GM12874 (cell line): ENCODE measurements at regions not wholly inside any gene's neighbourhood (a gene's known extent, or its start where the extent isn't known, plus 50 kb on each side); places are given as distances from the start of the nearest gene placed in this dataset.

Experiments used
- TF ChIP-seq, protein P1 (sequence below): IDR thresholded peaks from 2 replicates; pipeline ENCODE4 v1.5.1; 2011; ENCODE audit warnings: low read depth, mild to moderate bottlenecking, control low read depth, low read length, moderate library complexity; ENCODE audit not compliant: insufficient read depth

DNA sequence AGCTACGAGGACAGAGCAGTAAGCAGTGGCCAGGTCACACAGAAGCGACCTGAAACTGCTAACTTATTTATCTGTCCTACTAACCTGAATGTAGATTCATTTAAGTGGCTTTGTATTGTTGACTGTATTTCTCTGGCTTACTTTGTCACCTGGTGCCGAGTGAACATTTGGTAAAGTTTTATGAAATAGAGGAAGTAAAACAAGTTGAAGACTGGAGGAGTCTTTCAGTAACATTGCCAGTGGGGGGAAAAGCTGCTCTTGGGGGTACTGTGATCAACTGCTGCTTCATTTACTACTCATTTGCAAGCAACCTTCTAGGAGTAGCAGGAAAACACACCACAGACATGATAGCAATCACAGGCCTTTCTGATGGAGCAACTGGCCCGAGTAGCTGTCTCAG is 615.0 kb downstream of the FGF9 start:
- TF ChIP-seq, protein P1, sequence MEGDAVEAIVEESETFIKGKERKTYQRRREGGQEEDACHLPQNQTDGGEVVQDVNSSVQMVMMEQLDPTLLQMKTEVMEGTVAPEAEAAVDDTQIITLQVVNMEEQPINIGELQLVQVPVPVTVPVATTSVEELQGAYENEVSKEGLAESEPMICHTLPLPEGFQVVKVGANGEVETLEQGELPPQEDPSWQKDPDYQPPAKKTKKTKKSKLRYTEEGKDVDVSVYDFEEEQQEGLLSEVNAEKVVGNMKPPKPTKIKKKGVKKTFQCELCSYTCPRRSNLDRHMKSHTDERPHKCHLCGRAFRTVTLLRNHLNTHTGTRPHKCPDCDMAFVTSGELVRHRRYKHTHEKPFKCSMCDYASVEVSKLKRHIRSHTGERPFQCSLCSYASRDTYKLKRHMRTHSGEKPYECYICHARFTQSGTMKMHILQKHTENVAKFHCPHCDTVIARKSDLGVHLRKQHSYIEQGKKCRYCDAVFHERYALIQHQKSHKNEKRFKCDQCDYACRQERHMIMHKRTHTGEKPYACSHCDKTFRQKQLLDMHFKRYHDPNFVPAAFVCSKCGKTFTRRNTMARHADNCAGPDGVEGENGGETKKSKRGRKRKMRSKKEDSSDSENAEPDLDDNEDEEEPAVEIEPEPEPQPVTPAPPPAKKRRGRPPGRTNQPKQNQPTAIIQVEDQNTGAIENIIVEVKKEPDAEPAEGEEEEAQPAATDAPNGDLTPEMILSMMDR = no peak

DNA sequence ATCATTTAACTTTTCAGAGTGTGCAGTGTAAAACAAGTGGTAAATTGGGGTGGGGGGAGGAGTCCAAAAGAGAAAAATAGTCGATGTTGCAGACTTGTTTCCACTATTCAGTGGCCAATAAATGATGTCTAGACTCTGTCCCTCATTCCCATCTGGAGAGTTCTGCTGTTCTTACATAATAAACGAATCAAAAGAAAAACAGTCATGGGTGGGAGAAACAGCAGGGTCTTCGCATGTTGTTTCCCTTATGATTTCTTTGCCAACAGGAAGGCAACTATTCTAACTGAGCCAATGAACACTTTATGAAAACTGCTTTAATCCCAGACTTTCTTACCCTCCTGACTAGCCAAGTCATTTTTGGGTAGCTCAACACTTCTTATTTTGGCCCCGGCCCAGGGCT is 615.5 kb downstream of the FGF9 start:
- TF ChIP-seq, protein P1 = no peak

DNA sequence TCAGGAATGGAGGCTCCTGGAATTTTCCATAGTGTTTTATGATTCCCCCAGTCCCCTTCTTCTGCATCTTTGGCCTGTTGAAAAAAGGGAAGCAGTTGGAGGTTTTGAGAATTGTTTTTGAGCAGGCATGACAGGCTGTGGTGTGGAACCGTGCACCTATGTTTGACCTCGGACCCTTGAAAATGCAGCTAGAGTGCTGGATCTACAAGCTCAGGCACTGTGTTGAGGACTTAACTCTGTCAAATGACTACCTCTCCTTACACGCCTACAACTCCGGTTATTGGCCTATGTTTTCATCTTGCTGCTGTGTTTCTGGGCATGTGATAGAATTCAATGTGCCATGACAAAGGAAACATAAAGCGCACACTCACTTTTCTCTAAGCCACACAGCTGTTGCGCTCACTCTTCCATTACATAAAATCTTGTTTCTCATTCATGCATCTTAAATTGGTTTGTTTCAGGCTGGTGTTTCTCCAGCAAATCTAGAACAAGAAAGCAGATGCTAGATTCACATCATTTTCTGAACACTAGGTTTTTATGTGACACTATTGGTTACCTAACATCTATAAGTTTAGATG is 616.6 kb downstream of the FGF9 start:
- TF ChIP-seq, protein P1 = no peak

DNA sequence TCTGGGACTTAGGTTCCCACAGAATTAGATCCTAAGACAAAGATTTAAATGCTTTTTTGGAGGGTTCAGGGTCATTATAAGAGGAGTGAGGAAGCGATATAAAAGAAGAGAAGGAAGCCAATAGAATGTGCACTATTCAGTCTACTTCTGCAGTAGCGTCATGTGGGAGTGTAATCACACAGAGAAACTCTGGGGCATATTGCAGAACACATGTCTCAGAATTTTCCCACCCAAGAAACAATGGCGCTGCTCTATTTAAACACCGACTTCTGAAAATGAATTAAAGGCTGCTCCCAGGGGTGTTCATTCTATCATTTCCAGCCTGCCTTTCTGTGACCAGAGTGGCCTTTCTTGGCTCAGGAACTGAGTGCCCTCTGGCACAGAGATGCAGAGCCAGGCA is 617.6 kb downstream of the FGF9 start:
- TF ChIP-seq, protein P1 = no peak

DNA sequence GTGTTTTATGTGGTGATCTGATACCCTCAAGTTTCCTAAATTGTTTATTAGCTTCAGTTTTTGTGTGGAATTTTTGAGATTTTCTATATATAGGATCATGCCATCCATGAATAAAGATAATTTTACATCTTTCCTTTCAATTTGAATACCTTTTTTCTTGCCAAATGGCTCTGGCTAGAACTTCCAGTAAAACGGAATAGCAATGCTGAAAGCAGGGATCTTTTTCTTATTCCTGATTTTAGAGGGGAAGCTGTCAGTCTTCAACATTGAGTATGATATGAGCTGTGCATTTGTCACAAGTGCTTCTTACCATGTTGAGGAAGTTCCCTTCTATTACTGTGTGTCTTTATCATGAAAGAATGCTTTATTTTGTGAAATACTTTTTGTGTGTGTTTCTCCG is 618.8 kb downstream of the FGF9 start:
- TF ChIP-seq, protein P1 = no peak

DNA sequence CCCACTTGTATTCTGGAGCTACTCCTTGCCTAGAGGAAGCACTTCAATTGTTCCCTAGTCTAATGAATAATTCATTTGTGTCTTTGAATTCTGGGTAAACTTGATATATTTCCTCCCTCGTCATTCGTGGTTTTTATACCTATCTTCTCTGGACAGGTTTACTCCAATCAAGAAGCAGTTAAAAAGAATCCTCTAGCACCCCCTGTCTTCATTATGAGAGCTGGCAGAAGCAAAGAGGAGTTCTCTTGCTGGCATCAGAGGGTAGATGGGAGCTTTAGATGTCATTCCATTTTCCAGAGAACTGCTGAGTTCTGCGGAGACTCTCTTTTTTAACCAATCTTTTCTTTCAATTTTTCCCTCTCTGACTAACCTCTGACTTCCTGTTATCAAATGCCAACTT is 627.7 kb downstream of the FGF9 start:
- TF ChIP-seq, protein P1 = no peak

DNA sequence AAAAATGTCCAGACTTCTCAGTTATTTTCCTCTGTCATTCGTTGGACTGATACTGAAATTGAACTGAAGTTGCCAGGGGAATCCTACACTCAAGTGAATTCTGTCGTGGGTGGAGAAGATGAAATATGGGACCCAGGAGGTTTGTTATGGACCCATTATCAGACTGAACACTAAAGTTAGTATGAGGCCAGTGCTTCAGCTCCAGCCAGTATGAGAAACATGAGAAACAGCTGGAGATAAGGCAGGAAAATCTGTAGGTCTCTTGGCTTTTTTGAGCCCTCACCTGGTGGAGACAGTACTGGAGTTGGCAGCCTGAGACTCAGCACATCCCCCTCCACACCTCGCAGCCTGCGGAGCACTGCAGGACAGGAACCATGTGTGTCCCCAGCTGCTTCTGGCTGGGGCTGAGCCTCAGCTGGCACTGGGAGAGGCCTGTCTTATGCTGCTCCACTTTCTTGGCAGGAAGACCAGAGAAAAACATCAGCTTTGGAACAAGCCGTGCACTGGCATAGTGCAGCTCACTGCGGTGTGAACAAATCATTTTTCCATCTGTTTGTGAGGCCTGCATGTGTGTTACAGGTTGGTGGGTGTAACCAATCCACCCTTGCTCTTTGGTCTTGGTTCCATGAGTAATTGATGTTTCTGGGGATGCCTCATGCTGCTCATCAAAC is 641.0 kb downstream of the FGF9 start:
- TF ChIP-seq, protein P1 = no peak

DNA sequence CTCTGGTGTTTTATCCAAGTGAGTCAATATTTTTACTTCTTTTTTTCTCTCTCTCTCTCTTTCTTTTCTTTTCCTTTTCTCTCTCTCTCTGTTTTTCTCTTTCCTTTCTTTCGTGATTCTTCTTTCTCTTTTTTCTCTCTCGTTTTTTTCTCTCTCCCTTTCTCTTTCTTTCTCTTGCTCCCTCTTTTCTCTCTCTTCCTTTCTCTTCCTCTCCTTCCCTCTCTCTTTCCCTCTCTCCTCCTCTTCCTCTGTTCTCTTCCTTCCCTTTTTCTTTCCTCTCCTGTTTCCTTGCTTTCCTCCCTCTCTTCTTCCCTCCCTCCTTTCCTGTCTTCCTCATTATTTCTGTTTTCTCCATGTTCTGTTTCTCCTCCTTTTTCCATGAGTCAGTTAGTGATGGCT is 641.5 kb downstream of the FGF9 start:
- TF ChIP-seq, protein P1 = no peak
